Urothelium cell line (cell line): ENCODE measurements at regions not wholly inside any gene's neighbourhood (a gene's known extent, or its start where the extent isn't known, plus 50 kb on each side); places are given as distances from the start of the nearest gene placed in this dataset.
"Not testable (repeated sequence)": the region's sequence is repeated elsewhere in the genome, so short reads cannot be mapped to it uniquely, and the experiment has no call there.

Experiments used
- DNase-seq: peaks from one replicate; pipeline ENCODE4 v3.0.0; 2011; ENCODE audit warnings: low spot score, mixed read lengths
- FAIRE-seq: peaks from 2 replicates; lab custom pipeline; 2011; peaks lifted over from hg19 to GRCh38; lab: Jason Lieb, UNC

DNA sequence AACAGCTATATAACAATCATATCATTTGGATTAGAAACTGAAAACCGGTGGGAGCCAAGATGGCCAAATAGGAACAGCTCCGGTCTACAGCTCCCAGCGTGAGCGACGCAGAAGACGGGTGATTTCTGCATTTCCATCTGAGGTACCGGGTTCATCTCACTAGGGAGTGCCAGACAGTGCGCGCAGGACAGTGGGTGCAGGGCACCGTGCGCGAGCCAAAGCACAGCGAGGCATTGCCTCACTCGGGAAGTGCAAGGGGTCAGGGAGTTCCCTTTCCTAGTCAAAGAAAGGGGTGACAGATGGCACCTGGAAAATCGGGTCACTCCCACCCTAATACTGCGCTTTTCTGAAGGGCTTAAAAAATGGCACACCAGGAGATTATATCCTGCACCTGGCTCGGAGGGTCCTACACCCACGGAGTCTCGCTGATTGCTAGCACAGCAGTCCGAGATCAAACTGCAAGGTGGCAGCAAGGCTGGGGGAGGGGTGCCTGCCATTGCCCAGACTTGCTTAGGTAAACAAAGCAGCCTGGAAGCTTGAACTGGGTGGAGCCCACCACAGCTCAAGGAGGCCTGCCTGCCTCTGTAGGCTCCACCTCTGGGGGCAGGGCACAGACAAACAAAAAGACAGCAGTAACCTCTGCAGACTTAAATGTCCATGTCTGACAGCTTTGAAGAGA is 1041.5 kb downstream of the SLC6A15 start:
- FAIRE-seq, DNase-seq: not testable (repeated sequence)

DNA sequence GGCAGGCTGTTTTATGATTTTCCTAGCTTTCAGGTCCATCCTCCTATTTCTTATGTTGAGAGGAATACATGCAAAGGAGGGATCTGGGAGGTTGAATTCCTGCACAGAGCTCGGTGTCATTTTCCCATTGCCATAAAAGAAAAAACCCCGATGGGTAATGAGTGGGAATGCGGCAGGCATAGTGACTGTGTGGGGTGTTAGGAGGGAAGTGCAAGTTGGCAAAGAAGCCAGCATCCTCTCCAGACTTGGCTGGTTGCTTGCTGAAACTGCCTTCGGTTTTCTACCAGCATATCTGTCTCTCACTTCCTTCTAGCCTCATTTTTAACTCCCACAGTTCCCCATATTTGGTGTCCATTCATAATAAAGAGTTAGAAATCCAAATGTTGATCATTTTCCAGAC is 1046.1 kb downstream of the SLC6A15 start:
- DNase-seq, result no peak
- no peak for FAIRE-seq

DNA sequence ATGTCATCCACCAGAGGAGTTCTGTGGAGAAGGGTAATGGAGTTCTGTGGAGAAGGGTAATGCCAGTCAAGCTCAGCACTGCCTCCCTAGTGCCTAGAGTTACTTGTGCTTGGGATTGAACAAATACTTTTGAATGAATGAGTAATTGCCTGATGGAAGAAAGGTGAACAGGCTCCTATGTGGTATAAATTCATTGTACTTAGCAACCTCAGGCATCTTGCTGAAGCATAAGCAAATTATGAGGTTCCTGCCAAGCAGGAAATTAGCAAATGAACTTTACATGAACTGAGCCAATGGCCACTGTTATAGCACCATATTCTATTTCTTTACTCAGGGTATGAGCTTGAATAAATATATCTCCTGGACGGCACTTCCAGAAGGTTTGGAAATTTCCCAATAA is 1047.2 kb downstream of the SLC6A15 start:
- no peak for DNase-seq
- no peak for FAIRE-seq

DNA sequence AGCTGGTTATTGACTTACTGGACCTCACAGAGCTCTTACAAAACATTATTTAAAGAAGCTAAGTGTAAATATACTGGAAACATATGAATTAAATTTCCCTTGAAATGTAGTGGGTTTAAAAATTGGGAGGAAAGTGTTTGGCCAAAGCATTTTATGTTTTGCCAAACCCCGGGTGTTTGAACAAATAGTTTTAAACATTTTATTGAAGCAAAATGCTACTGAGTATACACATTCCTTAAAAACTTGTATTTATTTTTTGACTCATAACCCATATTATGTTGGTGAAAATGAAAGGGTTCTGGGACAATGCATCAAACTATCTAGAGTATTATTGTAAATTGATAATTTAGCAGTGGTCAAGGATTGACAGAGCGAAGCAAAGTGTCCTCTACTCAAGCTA is 1048.5 kb downstream of the SLC6A15 start:
- no peak for FAIRE-seq
- no peak for DNase-seq

GRCh38 chr12:83859021-83859420 is 1053.6 kb downstream of the SLC6A15 start:
- no peak for DNase-seq
- FAIRE-seq, result no peak

DNA sequence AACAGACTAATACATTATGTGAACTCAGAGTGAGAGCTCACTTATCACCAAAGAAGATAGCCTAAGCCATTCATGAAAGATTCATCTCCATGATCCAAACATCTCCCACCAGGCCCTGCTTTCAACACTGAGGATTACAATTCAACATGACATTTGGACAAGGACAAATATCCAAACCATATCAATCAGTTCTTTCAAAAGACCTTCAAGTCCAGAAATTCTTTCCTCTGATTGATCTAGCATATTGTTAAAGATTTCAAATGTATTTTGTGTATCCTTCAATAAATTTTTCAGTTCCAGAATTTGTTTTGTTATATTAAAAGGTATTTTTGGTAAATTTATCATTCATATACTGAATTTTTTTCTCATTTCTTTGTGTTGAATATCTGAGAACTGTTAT is 1055.8 kb downstream of the SLC6A15 start:
- FAIRE-seq (no peak), DNase-seq (no peak)

DNA sequence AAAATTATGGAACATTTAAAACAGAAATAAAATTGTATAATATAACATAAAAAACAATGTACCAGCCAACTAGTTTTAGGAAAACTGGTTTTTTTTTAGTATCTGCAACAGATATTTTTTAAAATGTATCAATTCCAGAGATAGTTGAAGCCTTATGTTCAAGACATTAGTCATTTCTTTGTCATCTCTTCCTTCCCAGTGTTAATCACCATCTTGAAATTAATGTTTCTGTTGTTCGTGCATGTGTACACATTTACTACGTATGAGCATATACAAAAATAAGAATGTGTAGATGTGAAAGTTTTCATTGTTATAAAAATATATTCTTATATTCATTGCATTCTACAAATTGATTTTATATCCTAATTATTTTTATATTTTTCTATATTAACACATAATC is 1062.1 kb downstream of the SLC6A15 start:
- DNase-seq (no peak), FAIRE-seq (no peak)

- no peak for FAIRE-seq
- DNase-seq, result no peak
Measured at GRCh38 chr12:83848702-83849101, 1063.9 kb downstream of the SLC6A15 start.

GRCh38 chr12:83843541-83843940 is 1069.1 kb downstream of the SLC6A15 start:
- FAIRE-seq (no peak), DNase-seq (no peak)

- no peak for DNase-seq
- FAIRE-seq, result no peak
Measured at GRCh38 chr12:83841620-83842019, 1071.0 kb downstream of the SLC6A15 start.

- FAIRE-seq, result no peak
- DNase-seq, result no peak
Measured at GRCh38 chr12:83827860-83828259, 1084.7 kb downstream of the SLC6A15 start.

DNA sequence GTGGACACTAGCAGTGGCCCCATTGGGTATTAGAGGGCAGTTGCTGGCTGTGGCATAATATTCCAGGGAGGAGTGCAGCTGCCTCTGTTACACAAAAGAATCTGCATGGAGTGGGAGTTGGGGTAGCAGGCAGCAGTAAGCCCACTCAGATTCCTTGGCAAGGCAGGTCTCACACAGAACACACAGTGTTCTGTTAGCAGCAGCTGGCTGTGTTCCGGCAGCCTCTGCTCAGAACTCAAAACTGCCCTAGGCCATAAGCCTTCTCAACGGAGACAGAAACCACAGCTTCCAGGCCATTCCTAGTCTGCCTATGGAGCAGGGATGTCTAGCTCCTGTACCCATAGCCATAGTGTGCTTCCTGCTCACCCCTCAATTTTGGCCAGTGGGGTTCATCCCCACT is 1085.4 kb downstream of the SLC6A15 start:
- FAIRE-seq (no peak), DNase-seq (no peak)

DNA sequence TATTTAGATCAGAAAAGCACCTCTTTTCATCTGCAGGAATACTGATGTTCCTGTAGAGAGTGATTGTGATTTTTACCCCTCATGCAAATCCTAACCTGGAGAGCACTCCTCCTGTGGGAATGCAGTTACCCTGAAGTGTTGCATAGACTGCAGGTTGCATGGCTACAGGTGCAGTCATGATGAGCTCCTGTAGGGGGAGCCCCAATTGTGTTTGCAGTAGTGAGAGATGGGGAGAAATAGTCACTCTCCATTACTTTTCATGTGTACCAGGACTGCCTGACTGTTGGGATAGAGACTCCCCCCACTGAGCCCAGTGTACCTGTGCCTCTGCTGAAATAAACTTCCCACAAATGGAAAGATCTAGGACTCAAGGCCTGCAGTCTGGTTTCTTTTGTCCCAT is 1086.5 kb downstream of the SLC6A15 start:
- no peak for FAIRE-seq

GRCh38 chr12:83823386-83824045 is 1089.1 kb downstream of the SLC6A15 start:
- DNase-seq, result peak; percentile 48
- FAIRE-seq, result no peak

More for the DNA sequence above, 1086.5 kb downstream of the SLC6A15 start:
- DNase-seq, result peak; percentile 9

DNA sequence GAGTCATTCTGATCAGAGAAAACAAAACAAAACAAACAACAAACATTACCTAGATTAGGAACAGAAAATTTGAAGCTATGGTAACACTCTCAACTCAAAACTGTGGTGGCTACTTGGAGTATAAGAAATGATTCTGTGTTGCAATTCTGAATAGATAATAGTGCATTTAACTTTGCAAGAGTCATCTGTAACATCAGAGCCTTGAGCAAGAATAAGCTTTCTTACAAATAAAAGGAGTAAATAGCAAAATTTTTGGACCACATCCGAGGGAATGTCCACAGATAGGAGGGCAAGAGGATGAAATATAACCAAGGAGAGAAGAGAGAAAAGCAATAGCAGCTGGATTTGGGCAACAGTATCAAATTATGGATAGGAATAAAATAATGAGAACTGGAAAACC is 1090.6 kb downstream of the SLC6A15 start:
- DNase-seq, result no peak
- no peak for FAIRE-seq

DNA sequence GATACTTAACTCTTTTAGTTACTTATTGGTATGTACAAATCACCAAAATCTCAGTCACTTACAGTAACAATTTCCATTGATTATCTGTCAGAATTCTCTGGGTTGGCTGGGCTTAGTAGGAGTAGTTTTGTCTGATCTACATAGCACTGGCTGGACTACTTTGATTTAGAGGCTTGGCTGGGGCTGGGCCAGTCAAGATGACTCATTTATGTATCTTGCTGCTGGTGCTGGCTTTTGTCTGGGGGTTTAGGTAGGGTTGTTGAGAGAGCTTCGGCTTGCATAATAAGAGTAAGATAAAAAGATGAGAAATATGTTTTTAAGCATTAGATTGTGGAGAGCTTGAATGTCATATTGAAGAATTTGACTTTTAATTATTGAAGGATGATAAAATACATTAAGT is 1093.7 kb downstream of the SLC6A15 start:
- peak; percentile 14 for DNase-seq
- FAIRE-seq, result no peak

- FAIRE-seq, result no peak
- DNase-seq, result no peak
Measured at GRCh38 chr12:83817730-83818129, 1094.9 kb downstream of the SLC6A15 start.

- DNase-seq, result no peak
- no peak for FAIRE-seq
Measured at GRCh38 chr12:83808591-83808990, 1104.0 kb downstream of the SLC6A15 start.

DNA sequence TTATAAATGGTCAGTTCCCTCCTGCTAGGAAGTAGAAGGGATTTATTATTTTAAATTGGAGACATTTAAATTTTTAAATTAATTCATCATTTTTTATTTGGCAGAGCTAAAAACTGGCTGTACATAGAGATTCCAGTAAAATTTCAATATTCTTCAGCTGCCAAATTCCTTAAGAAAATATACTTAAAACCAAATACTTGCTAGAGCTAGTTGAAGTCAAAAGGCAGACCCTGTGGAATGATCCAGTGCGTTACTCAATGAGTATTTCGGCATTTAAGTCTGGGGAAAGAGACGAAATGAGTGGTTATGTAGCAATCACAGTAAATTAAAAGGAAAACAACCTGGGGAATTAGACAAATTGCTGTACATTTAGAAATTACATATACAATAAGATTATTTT is 1104.7 kb downstream of the SLC6A15 start:
- no peak for DNase-seq
- FAIRE-seq, result no peak

GRCh38 chr12:83805873-83806272 is 1106.7 kb downstream of the SLC6A15 start:
- no peak for FAIRE-seq
- DNase-seq, result no peak

DNA sequence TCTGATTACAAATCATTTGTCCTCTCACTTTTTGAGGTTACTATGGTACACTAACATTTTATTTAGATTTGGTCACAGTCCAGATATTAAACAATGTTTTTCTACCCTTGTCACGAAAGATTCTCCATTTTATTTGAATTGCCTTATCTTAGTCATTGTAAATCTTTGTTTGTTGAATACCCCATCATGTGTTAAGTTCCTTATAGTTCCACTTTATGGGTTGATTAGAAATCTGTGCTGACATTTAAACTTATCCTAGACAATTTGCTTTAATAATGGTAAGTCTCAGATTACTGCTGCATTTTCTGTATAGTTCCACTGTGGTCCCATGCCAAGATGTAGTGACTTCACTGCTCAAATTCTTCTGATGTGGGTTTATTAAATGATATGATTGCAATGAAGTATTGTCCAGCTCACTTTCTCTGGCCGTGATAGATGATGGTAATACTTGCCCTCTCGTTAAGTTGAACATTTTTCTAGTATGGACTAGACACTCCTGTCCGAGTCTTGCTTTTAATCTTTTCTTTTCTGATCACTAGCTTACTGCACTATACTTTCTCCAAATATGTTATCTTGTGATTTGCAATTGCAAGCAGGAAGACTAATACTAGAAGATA is 1107.3 kb downstream of the SLC6A15 start:
- no peak for FAIRE-seq
- no peak for DNase-seq

DNA sequence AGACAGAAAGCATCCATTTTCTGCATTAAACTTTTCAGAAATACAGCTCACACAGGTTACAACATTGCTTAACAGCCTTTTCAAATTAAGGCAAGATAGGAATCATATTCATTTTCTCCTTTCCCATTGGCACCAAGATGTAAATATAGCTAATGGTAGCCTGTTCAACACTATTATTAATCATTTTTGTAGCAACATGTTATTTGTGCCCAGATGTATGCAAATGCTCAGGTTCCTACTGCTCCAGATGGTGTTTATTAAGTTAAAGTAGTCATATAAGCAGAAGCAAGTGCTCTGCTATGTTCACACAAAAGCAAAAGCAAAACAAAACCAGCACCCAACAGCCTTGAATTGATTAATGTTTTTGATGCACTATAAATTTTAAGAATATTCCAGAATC is 1110.6 kb downstream of the SLC6A15 start:
- DNase-seq (no peak), FAIRE-seq (no peak)
